ENCODE measurements at regions not wholly inside any gene's neighbourhood (a gene's known extent, or its start where the extent isn't known, plus 50 kb on each side); places are given as distances from the start of the nearest gene placed in this dataset.

DNA sequence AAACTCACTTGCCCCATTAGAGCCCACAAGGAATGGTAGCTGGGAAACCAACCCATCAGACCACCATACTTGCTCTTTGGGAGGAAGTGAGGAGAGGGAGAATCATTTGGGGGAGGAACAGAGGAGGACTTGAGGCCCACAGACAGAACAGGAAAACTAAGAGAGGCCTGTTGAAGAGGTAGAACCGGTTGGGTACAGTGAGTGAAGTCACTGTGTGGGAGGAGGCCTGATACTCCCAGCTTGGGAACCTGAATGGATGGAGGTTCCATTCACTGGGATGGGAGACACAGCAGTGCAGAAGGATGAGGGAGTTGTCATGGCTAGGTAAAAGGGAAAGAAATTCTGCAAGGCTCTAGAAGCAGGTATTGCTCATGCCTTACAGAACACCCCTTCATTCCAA lies 63.4 kb upstream of the PSEN2 start:
- H3K27me3 Mint-ChIP-seq (ENCODE audit: low read depth) = peaks cover 11% of the 10 kb centered on the region
- Histone ChIP-seq H3K4ac (ENCODE audit: low read depth, low read length) (no peak overlapping the region), H2AK5ac (ENCODE audit: insufficient read length, low read length) (no peak overlapping the region), H2BK15ac (ENCODE audit: low read depth, low read length) (no peak overlapping the region), H3K23me2 (ENCODE audit: insufficient read length, low read depth, low read length, poor library complexity, severe bottlenecking) (no peaks in the 10 kb centered on the region), H2BK120ac (ENCODE audit: low read depth, low read length, poor library complexity, severe bottlenecking) (no peak overlapping the region), H3K14ac (ENCODE audit: insufficient read depth, low read length) (no peak overlapping the region), H3K56ac (ENCODE audit: insufficient read length, low read depth, low read length) (no peak overlapping the region), H2BK20ac (ENCODE audit: low read depth, low read length, poor library complexity, severe bottlenecking) (no peak overlapping the region), H3K79me2 (ENCODE audit: insufficient read depth, low read length) (no peaks in the 10 kb centered on the region), H3T11ph (ENCODE audit: low read length) (no peak overlapping the region), H3K79me1 (ENCODE audit: insufficient read depth, low read depth, low read length, poor library complexity, severe bottlenecking) (no peaks in the 10 kb centered on the region), H2AFZ (ENCODE audit: low read length) (no peak overlapping the region), H3K4me2 (ENCODE audit: insufficient read depth, insufficient read length, low read length) (no peak overlapping the region), H3K9ac (ENCODE audit: extremely low read depth, insufficient read length, low read length) (no peak overlapping the region), H2BK5ac (ENCODE audit: insufficient read length, low read length) (no peak overlapping the region), H2BK12ac (ENCODE audit: insufficient read length, low read depth, low read length) (no peak overlapping the region), H4K91ac (ENCODE audit: insufficient read length, low read depth, low read length) (no peak overlapping the region), H4K5ac (ENCODE audit: insufficient read length, low read depth, low read length) (no peak overlapping the region), H3K27me3 (ENCODE audit: insufficient read depth, low read length) (no peaks in the 10 kb centered on the region), H3K23ac (ENCODE audit: insufficient read length, low read depth, low read length) (no peak overlapping the region), H3K27ac (ENCODE audit: insufficient read length, low read depth, low read length) (no peak overlapping the region), H3K9me3 (ENCODE audit: control insufficient read depth, low read depth, low read length) (no peaks in the 10 kb centered on the region), H3K4me1 (ENCODE audit: insufficient read depth, low read length) (no peaks in the 10 kb centered on the region), H4K8ac (replicated peaks; ENCODE audit: insufficient read length, low read depth, low read length) (no peak overlapping the region), H3K18ac (ENCODE audit: insufficient read length, low read depth, low read length) (no peak overlapping the region), H4K20me1 (ENCODE audit: control insufficient read depth, insufficient read depth, insufficient read length) (no peaks in the 10 kb centered on the region)
- no peaks in the 10 kb centered on the region for H3K9me3 Mint-ChIP-seq
- H3K4me1 Mint-ChIP-seq = peaks cover 2 to 6% of the 10 kb centered on the region in 2 experiments; a peak in 2 of 4 replicates
- no peaks in the 10 kb centered on the region for H3K36me3 Mint-ChIP-seq (ENCODE audit: insufficient read depth in 1 of 3, low read depth in 3 of 3)
- H3K4me3 Mint-ChIP-seq = no peak overlapping the region
- DNase-seq = no peak
- no peak for TF ChIP-seq CTCF (conservative IDR thresholded peaks at IDR 0.05)
- no CpG with 5 or more reads among the region's 1 CpG for WGBS (ENCODE audit: extremely low coverage, insufficient read length, low lambda C conversion rate)
- H3K27ac Mint-ChIP-seq = no peak overlapping the region

Measured in H9 (cell line).